ENCODE measurements at regions not wholly inside any gene's neighbourhood (a gene's known extent, or its start where the extent isn't known, plus 50 kb on each side); places are given as distances from the start of the nearest gene placed in this dataset.
"Not testable (repeated sequence)": the region's sequence is repeated elsewhere in the genome, so short reads cannot be mapped to it uniquely, and the experiment has no call there.

GRCh38 chr4:53959343-53960120, 104.9 kb downstream of the CHIC2 start:
- DNase-seq (ENCODE audit: low spot score), result no peak

- DNase-seq (ENCODE audit: low spot score), result no peak
Observed at GRCh38 chr4:53956454-53956853, 108.0 kb downstream of the CHIC2 start.

- DNase-seq (ENCODE audit: low spot score), result no peak
Observed at GRCh38 chr4:53956053-53956452, 108.4 kb downstream of the CHIC2 start.

GRCh38 chr4:53951414-53951813, 113.0 kb downstream of the CHIC2 start:
- no peak for DNase-seq (ENCODE audit: low spot score)

GRCh38 chr4:53943345-53944085, 120.9 kb downstream of the CHIC2 start:
- DNase-seq (ENCODE audit: low spot score), result no peak

- no peak for DNase-seq (ENCODE audit: low spot score)
Observed at GRCh38 chr4:53942712-53943111, 121.7 kb downstream of the CHIC2 start.

GRCh38 chr4:53941331-53941730, 123.1 kb downstream of the CHIC2 start:
- DNase-seq (ENCODE audit: low spot score), result no peak

GRCh38 chr4:53939892-53940291, 124.5 kb downstream of the CHIC2 start:
- DNase-seq (ENCODE audit: low spot score), result not testable (repeated sequence)

GRCh38 chr4:53937918-53938317, 126.5 kb downstream of the CHIC2 start:
- DNase-seq (ENCODE audit: low spot score), result no peak

- no peak for DNase-seq (ENCODE audit: low spot score)
Observed at GRCh38 chr4:53937327-53937726, 127.1 kb downstream of the CHIC2 start.

GRCh38 chr4:53935780-53936179, 128.6 kb downstream of the CHIC2 start:
- DNase-seq (ENCODE audit: low spot score), result no peak

- DNase-seq (ENCODE audit: low spot score), result no peak
Observed at GRCh38 chr4:53932796-53933610, 131.4 kb downstream of the CHIC2 start.

GRCh38 chr4:53931461-53931961, 132.9 kb downstream of the CHIC2 start:
- no peak for DNase-seq (ENCODE audit: low spot score)

- peak; percentile 59 for DNase-seq (ENCODE audit: low spot score)
Observed at GRCh38 chr4:53929955-53930798, 134.2 kb downstream of the CHIC2 start.

- no peak for DNase-seq (ENCODE audit: low spot score)
Observed at GRCh38 chr4:53929311-53929710, 135.1 kb downstream of the CHIC2 start.

GRCh38 chr4:53928825-53929224, 135.6 kb downstream of the CHIC2 start:
- DNase-seq (ENCODE audit: low spot score), result no peak

GRCh38 chr4:53925050-53925605, 139.3 kb downstream of the CHIC2 start:
- no peak for DNase-seq (ENCODE audit: low spot score)

GRCh38 chr4:53924333-53925049, 139.9 kb downstream of the CHIC2 start:
- DNase-seq (ENCODE audit: low spot score), result no peak

- DNase-seq (ENCODE audit: low spot score), result no peak
Observed at GRCh38 chr4:53923921-53924320, 140.5 kb downstream of the CHIC2 start.

- DNase-seq (ENCODE audit: low spot score), result no peak
Observed at GRCh38 chr4:53921856-53922255, 142.5 kb downstream of the CHIC2 start.
